Activated T-helper 1 cell treated with anti-CD3 and anti-CD28 coated beads, Interleukin-12 subunit alpha, Interleukin-12 subunit beta, Interleukin-2, Interleukin-4 antibody, amounts not matched to agents 30 ng/mL and 10 ng/mL and 1 ng/mL, durations not matched to agents 14 hours and 24 hours and 36 hours (primary cell): ENCODE measurements at regions not wholly inside any gene's neighbourhood (a gene's known extent, or its start where the extent isn't known, plus 50 kb on each side); places are given as distances from the start of the nearest gene placed in this dataset.

ENCODE experiments used
- DNase-seq: peaks from one replicate; pipeline ENCODE4 v3.0.0; 2021; ENCODE audit warnings: low spot score
- H3K27ac Mint-ChIP-seq: one replicate; pipeline ENCODE4 v1.8.0; 2021; ENCODE audit warnings: mild to moderate bottlenecking, mixed read lengths
- H3K27me3 Mint-ChIP-seq: one replicate; pipeline ENCODE4 v1.8.0; 2022; ENCODE audit warnings: mild to moderate bottlenecking, moderate library complexity, mixed read lengths; ENCODE audit not compliant: insufficient read depth
- H3K36me3 Mint-ChIP-seq: one replicate; pipeline ENCODE4 v1.8.0; 2021; ENCODE audit warnings: low read depth, mixed read lengths
- H3K4me1 Mint-ChIP-seq: one replicate; pipeline ENCODE4 v1.8.0; 2021; ENCODE audit warnings: low read depth, mixed read lengths
- H3K4me3 Mint-ChIP-seq: one replicate; pipeline ENCODE4 v1.8.0; 2021; ENCODE audit warnings: mild to moderate bottlenecking, moderate library complexity, mixed read lengths
- H3K9me3 Mint-ChIP-seq: one replicate; pipeline ENCODE4 v1.8.0; 2021; ENCODE audit warnings: mixed read lengths
- intact Hi-C: fragments of 100-400 bp; cut with micrococcal nuclease; formaldehyde crosslinking; loops from one replicate; pipeline ENCODE4 v1.15.1; 2024

DNA sequence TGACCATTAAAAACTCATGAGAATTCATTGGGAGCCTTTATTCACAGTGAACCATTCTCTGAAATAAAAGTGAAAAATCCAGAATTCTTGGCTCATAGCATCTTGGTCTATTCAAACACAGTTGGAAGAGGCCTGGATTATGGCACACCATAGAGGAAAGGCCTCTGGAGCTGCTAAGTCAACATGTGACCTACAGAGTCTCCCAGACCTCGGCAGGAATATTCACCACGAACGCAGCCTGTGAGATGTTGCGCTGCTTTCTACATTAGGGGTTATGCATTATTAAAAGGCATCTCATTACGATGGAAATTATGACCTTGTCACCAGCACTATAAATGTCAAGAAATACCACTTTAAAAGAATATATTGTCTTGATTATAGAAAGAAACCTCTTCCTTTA is 132.6 kb downstream of the EFNB2 start:
- Mint-ChIP-seq H3K27me3 (peaks cover 2% of the 10 kb centered on the region), H3K4me1 (no peaks in the 10 kb centered on the region), H3K4me3 (no peak overlapping the region), H3K27ac (no peak overlapping the region), H3K9me3 (no peaks in the 10 kb centered on the region), H3K36me3 (no peaks in the 10 kb centered on the region)
- intact Hi-C loops = no loop called here
- DNase-seq = no peak

DNA sequence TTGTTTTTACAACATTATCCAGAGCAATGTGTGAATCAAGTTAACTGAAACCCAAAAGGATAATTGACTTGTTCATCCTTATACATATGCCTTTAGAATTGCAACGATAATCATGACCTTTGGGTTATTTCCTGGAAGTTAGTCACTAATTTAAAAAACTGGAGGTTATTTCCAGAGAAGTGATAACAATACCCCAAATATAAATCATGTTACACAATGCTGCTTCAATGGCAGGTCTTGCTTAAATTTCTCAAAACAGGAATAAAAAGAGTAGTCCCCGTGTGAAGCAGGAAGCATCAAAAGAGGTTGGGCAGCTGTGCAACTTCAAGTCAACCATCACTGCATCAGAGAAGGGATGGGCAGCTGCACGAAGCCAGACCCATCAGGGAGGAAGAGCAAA is 134.4 kb downstream of the EFNB2 start:
- Mint-ChIP-seq H3K27me3 (peaks cover 2% of the 10 kb centered on the region), H3K36me3 (no peaks in the 10 kb centered on the region), H3K4me1 (no peaks in the 10 kb centered on the region), H3K27ac (no peak overlapping the region), H3K4me3 (no peak overlapping the region), H3K9me3 (no peaks in the 10 kb centered on the region)
- intact Hi-C loops = no loop called here
- DNase-seq = no peak

DNA sequence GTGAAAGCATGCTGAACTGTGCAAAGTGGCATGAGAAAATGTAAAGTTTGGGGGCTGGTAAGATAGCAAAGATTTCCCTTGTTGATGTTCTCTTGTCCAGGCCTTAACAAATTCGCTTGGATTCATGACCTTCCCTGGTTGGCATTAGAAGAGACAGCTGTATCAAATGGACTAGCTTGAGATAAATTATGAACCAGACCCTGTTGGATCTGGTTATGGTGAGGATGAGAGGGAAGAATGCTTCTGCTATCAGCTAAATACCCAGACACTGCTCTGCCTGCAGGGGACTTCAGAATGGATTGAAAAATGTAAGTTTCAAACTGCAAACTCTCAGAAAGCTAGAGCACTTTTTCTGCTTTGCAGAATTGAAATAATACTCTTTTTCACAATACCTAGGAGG is 135.2 kb downstream of the EFNB2 start:
- H3K9me3 Mint-ChIP-seq = no peaks in the 10 kb centered on the region
- H3K36me3 Mint-ChIP-seq = no peaks in the 10 kb centered on the region
- no peaks in the 10 kb centered on the region for H3K4me1 Mint-ChIP-seq
- intact Hi-C loops = no loop called here
- DNase-seq = no peak
- no peak overlapping the region for H3K4me3 Mint-ChIP-seq
- H3K27me3 Mint-ChIP-seq = peaks cover 2% of the 10 kb centered on the region
- H3K27ac Mint-ChIP-seq = no peak overlapping the region

DNA sequence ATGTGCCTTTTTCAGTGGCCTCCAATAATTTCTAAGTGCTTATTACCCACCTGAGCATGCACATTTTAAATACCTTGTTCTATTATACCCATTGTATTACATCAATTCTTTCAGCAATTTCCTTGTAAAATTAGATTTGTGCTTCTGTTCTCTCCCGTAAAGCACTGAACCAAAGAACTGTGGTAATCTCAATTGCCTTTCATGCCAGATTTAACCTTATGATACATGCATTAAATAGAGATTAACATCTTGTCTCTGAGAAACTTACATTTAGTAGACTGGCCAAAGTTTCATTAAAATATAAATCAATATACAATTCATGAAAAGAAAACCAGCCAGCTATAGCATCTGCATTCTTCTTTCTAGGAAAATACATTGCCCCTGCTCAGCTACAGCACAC is 137.2 kb downstream of the EFNB2 start:
- DNase-seq = no peak
- no peaks in the 10 kb centered on the region for H3K36me3 Mint-ChIP-seq
- intact Hi-C loops = no loop called here
- H3K27me3 Mint-ChIP-seq = peaks cover 2% of the 10 kb centered on the region
- no peaks in the 10 kb centered on the region for H3K4me1 Mint-ChIP-seq
- H3K27ac Mint-ChIP-seq = no peak overlapping the region
- no peaks in the 10 kb centered on the region for H3K9me3 Mint-ChIP-seq
- H3K4me3 Mint-ChIP-seq = no peak overlapping the region

DNA sequence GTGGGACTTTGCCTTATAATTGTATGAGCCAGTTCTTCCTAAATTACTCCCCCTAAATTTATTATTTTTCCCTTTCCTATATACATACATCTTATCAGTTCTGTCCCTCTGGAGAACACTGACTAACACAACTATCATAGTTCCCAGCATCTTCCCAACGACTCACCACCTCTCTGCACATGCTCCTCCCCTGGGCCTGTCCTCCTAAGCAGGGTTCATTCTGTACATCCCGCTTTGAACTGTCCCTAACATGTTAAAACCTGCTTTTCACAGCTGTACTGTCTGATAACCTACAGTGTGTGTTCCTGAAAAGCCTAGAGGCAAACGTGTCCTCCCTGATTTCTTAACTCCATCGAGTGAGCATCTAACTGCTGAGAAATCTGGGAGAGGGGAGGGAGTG is 141.7 kb downstream of the EFNB2 start:
- H3K9me3 Mint-ChIP-seq = no peaks in the 10 kb centered on the region
- intact Hi-C loops = no loop called here
- no peak overlapping the region for H3K4me3 Mint-ChIP-seq
- no peaks in the 10 kb centered on the region for H3K4me1 Mint-ChIP-seq
- DNase-seq = no peak
- no peaks in the 10 kb centered on the region for H3K27me3 Mint-ChIP-seq
- no peak overlapping the region for H3K27ac Mint-ChIP-seq
- H3K36me3 Mint-ChIP-seq = no peaks in the 10 kb centered on the region

DNA sequence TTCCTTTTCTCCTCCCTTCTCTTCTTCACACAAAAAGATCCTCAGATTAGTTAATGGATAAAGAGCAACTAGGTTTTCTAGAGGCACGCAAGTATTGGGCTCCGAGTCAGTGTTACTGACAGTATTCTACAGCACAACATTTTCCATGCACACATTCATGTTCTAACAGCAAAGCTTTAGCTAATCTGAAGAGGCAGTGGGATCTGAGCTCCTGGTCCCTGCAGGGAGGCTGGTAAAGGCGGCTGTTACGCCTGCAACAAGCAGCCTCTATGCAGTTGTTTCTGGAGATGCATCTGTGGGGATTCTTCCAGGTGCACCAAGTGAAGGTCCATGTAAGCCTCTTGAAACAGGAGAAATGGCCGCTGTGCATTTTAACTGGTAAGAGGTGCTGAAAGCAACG is 143.8 kb downstream of the EFNB2 start:
- Mint-ChIP-seq H3K27ac (no peak overlapping the region), H3K36me3 (no peaks in the 10 kb centered on the region), H3K4me1 (no peaks in the 10 kb centered on the region), H3K27me3 (no peaks in the 10 kb centered on the region), H3K4me3 (no peak overlapping the region), H3K9me3 (no peaks in the 10 kb centered on the region)
- DNase-seq = no peak
- intact Hi-C loops = no loop called here

DNA sequence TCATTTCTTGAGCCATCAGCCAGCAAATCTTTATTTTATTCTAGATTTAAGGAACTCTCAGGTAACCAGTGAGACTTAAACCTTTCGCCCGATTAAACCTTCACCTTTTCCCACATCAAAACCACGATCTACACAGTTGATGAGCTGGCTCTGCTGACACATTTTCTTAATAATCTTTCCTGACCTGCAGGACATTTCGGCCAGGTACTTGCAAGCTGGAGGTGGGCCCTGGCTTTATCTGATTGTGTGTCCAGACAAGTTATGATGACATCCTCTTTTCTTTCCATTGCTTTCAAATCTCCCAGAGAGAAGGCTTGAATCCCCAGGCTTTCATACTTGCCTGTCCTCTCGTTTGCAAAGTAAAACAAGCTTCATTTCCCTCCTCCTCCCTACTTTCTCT is 144.2 kb downstream of the EFNB2 start:
- no peaks in the 10 kb centered on the region for H3K4me1 Mint-ChIP-seq
- intact Hi-C loops = no loop called here
- H3K9me3 Mint-ChIP-seq = no peaks in the 10 kb centered on the region
- DNase-seq = no peak
- no peaks in the 10 kb centered on the region for H3K36me3 Mint-ChIP-seq
- H3K4me3 Mint-ChIP-seq = no peak overlapping the region
- no peaks in the 10 kb centered on the region for H3K27me3 Mint-ChIP-seq
- H3K27ac Mint-ChIP-seq = no peak overlapping the region

DNA sequence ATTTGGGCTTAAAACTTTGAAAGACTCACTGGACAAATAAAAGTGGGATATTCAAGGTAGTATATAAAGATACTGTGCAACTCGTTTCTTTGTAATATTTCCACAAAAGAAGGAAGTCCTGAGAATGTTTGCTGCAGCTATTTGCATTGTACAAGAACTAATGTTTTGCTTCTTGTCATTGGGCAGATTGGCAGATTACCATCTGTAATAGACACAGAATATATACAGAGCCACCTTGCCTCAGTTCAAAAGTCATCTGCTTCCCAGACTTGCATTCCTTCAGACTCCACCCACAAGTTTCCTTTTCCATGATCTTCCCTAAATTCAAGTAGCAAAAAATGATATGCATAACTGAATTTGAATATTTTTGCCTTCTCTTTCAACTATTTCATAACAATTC is 145.1 kb downstream of the EFNB2 start:
- H3K27ac Mint-ChIP-seq = no peak overlapping the region
- no peaks in the 10 kb centered on the region for H3K4me1 Mint-ChIP-seq
- no peaks in the 10 kb centered on the region for H3K36me3 Mint-ChIP-seq
- DNase-seq = no peak
- intact Hi-C loops = no loop called here
- H3K9me3 Mint-ChIP-seq = no peaks in the 10 kb centered on the region
- no peak overlapping the region for H3K4me3 Mint-ChIP-seq
- no peaks in the 10 kb centered on the region for H3K27me3 Mint-ChIP-seq

DNA sequence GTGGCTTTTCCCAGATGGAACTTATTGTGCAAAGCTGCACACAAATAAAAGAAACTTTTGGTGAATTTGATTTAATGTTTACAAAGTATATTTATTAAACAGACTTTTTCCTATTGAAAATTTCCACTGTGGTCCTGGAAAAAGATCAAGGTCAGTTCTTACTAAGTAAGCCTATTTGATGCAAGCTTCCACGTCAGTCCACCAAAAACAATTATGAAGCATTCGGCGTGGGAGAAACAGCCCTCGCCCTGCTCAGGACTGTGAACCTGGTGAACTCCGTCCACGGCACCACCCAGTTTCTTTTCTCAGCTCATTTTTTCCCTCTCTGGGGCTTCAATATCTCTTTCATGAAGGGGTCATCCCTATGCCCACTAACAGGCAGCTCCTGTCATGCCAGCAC is 149.8 kb downstream of the EFNB2 start:
- Mint-ChIP-seq H3K4me1 (no peaks in the 10 kb centered on the region), H3K4me3 (no peak overlapping the region), H3K27me3 (no peaks in the 10 kb centered on the region), H3K36me3 (no peaks in the 10 kb centered on the region), H3K9me3 (no peaks in the 10 kb centered on the region), H3K27ac (no peak overlapping the region)
- DNase-seq = no peak
- intact Hi-C loops = no loop called here

DNA sequence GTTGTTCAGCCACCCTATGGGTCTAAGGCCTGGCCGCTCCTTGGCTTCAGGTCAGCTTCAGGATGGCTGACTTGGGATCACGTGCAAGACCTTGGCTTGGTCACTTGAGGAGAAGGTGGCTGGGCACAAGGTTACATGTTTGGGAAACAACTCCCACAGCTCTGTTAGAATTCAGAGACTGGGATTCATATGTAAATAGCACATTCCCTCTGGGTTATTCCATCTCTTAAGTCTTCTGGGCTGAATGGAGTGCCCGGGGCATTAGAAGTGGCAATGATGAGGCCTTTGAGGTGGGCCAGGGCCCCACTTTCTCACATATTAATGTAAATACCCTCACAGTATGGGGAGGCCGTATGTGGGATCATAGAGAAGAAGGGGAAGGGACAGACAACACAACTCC is 150.9 kb downstream of the EFNB2 start:
- Mint-ChIP-seq H3K27ac (no peak overlapping the region), H3K27me3 (no peaks in the 10 kb centered on the region), H3K9me3 (no peaks in the 10 kb centered on the region), H3K4me3 (no peak overlapping the region), H3K36me3 (no peaks in the 10 kb centered on the region), H3K4me1 (no peaks in the 10 kb centered on the region)
- no peak for DNase-seq
- intact Hi-C loops = no loop called here

DNA sequence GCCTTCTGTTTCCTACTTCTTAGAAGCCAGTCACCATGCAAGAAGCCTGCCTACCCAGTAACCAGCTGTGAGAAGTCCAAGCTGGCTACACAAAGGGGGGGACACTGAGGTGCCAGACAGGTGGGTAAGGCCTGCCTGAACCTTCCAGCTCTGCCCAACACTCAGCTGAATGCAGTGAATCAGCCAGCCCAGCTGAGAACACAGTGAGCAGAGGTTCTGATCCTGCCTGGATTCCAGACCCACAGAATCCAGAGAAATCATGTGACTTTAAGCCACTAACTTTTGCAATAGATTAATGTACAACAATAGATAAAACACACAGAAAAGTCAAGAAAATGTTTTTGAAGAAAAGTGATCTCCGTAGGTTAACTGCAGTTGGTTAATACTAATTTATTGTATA is 151.7 kb downstream of the EFNB2 start:
- DNase-seq = no peak
- Mint-ChIP-seq H3K4me3 (no peak overlapping the region), H3K36me3 (no peaks in the 10 kb centered on the region), H3K27me3 (no peaks in the 10 kb centered on the region), H3K9me3 (no peaks in the 10 kb centered on the region), H3K27ac (no peak overlapping the region), H3K4me1 (no peaks in the 10 kb centered on the region)
- intact Hi-C loops = no loop called here

DNA sequence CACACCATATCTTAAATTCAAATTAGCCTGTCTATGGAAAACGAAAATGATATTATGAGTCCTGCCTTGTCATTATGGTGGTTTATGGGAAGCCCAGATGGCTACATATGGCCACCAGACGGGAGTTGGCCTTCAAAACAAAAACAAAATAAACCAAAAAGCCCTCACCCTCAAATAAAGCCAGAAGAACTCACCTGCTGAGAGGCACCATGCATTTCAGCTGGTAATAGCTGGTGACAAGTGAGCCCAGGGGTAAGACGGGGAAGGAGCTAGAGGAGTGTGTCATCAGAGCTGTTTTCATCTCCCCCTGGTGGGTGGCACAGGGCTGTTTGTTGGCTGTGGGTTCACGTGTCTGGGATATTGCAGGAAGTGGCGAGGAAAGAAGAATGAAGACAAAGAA is 152.9 kb downstream of the EFNB2 start:
- intact Hi-C loops = no loop called here
- Mint-ChIP-seq H3K27ac (no peak overlapping the region), H3K9me3 (no peaks in the 10 kb centered on the region), H3K36me3 (no peaks in the 10 kb centered on the region), H3K4me3 (no peak overlapping the region), H3K27me3 (no peaks in the 10 kb centered on the region), H3K4me1 (no peaks in the 10 kb centered on the region)
- DNase-seq = no peak

DNA sequence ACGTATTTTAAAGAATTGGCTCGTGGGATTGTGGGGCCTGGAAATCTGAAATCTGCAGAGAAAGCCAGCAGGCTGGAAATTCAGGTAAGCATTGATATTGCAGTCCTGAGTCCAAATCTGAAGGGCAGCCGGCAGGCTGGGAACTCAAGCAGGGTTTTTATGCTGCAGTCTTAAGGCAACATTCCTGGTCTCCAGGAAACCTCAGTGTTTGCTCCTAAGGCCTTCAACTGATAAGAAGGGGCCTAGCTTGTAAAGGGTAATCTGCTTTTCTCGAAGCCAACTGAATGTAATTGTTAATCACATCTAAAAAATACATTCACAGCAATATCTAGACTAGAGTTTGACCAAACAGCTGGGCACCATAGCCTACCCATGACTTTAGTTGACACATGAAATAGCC is 154.4 kb downstream of the EFNB2 start:
- intact Hi-C loops = no loop called here
- Mint-ChIP-seq H3K27me3 (no peaks in the 10 kb centered on the region), H3K27ac (no peak overlapping the region), H3K4me1 (no peaks in the 10 kb centered on the region), H3K4me3 (no peak overlapping the region), H3K36me3 (no peaks in the 10 kb centered on the region), H3K9me3 (no peaks in the 10 kb centered on the region)
- DNase-seq = no peak

DNA sequence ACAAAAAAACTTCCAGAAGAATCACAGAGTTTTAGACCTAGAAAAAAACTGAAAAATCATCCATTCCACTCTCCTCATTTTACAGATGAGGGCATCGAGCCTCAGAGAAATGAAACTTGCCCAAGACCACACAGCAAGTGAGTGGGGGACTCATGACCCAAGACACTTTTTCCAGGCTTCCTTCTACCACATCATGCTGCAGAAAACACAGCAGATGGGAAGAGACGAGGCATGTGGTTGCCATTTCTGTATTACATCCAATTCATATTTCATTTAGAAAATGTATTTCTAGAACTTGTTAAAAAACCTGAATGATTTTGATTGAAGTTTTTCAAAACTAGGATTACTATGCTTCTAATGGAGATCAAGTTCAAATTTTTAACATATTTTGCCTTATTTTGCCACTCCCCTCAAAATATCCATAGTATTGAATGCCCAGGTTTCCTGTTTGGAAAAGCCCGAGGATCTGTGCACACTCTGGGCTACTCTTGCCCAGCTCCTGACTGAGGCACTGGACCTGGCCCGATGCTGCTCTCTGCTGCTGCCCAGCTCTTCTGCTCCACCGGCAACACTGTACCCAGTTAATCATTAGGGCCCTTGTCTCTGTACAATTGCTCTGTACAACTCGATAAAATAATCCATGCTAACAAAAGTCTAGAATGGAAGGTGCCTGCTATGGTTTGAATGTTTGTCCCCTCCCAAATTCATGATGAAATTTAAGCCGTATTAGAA is 157.4 kb downstream of the EFNB2 start:
- Mint-ChIP-seq H3K36me3 (no peaks in the 10 kb centered on the region), H3K4me3 (no peak overlapping the region), H3K27me3 (peaks cover 1% of the 10 kb centered on the region), H3K4me1 (no peaks in the 10 kb centered on the region), H3K9me3 (no peaks in the 10 kb centered on the region), H3K27ac (no peak overlapping the region)
- no peak for DNase-seq
- intact Hi-C loops = no loop called here
